ENCODE measurements at regions not wholly inside any gene's neighbourhood (a gene's known extent, or its start where the extent isn't known, plus 50 kb on each side); places are given as distances from the start of the nearest gene placed in this dataset.

- Mint-ChIP-seq H3K9me3 (no peaks in the 10 kb centered on the region), H3K36me3 (no peaks in the 10 kb centered on the region), H3K4me3 (no peak overlapping the region), H3K27ac (no peak overlapping the region), H3K4me1 (no peaks in the 10 kb centered on the region)
- no peak for ATAC-seq
- DNase-seq (ENCODE audit: low spot score in 2 of 2): no peak
Observed at GRCh38 chr14:25103820-25104219, 53.9 kb upstream of the STXBP6 start.

GRCh38 chr14:25103271-25103670, 53.3 kb upstream of the STXBP6 start:
- H3K4me3 Mint-ChIP-seq: no peak overlapping the region

GRCh38 chr14:25102788-25103187, 52.8 kb upstream of the STXBP6 start:
- no peaks in the 10 kb centered on the region for H3K4me1 Mint-ChIP-seq
- DNase-seq (ENCODE audit: low spot score in 2 of 2): no peak
- H3K4me3 Mint-ChIP-seq: no peak overlapping the region
- H3K9me3 Mint-ChIP-seq: no peaks in the 10 kb centered on the region
- H3K36me3 Mint-ChIP-seq: no peaks in the 10 kb centered on the region
- no peak for ATAC-seq
- no peak overlapping the region for H3K27ac Mint-ChIP-seq

More at GRCh38 chr14:25103271-25103670, 53.3 kb upstream of the STXBP6 start:
- Mint-ChIP-seq H3K4me1 (no peaks in the 10 kb centered on the region), H3K27ac (no peak overlapping the region), H3K36me3 (no peaks in the 10 kb centered on the region), H3K9me3 (no peaks in the 10 kb centered on the region)
- DNase-seq (ENCODE audit: low spot score in 2 of 2): no peak
- no peak for ATAC-seq

GRCh38 chr14:25101276-25101675, 51.3 kb upstream of the STXBP6 start:
- DNase-seq (ENCODE audit: low spot score in 2 of 2): no peak
- H3K4me1 Mint-ChIP-seq: no peaks in the 10 kb centered on the region

More at GRCh38 chr14:25101276-25101675, 51.3 kb upstream of the STXBP6 start:
- Mint-ChIP-seq H3K9me3 (no peaks in the 10 kb centered on the region), H3K4me3 (no peak overlapping the region), H3K36me3 (no peaks in the 10 kb centered on the region), H3K27ac (no peak overlapping the region)
- no peak for ATAC-seq

All from stimulated activated effector memory CD8-positive, alpha-beta T cell treated with anti-CD3 and anti-CD28 coated beads, Interleukin-12 subunit alpha, Interleukin-12 subunit beta, amount 100 ng/mL, for 72 hours (primary cell).